GM12874 (cell line): ENCODE measurements at regions not wholly inside any gene's neighbourhood (a gene's known extent, or its start where the extent isn't known, plus 50 kb on each side); places are given as distances from the start of the nearest gene placed in this dataset.

Source experiments
- CTCF ChIP-seq: IDR thresholded peaks from 2 replicates; pipeline ENCODE4 v1.5.1; 2011; ENCODE audit warnings: low read depth, mild to moderate bottlenecking, control low read depth, low read length, moderate library complexity; ENCODE audit not compliant: insufficient read depth

- no peak for TF ChIP-seq CTCF
These were observed 96.8 kb upstream of the FAT1 start for GRCh38 chr4:186820391-186820891.

- TF ChIP-seq CTCF, result no peak
These were observed 100.3 kb upstream of the FAT1 start for GRCh38 chr4:186823989-186824388.

GRCh38 chr4:186825069-186825468, 101.4 kb upstream of the FAT1 start:
- TF ChIP-seq CTCF, result no peak

GRCh38 chr4:186826006-186826405, 102.3 kb upstream of the FAT1 start:
- TF ChIP-seq CTCF, result no peak

- no peak for TF ChIP-seq CTCF
These were observed 103.3 kb upstream of the FAT1 start for GRCh38 chr4:186826846-186827533.

GRCh38 chr4:186827534-186827897, 103.9 kb upstream of the FAT1 start:
- no peak for TF ChIP-seq CTCF

- TF ChIP-seq CTCF, result no peak
These were observed 105.4 kb upstream of the FAT1 start for GRCh38 chr4:186829097-186829496.
